ENCODE measurements at regions not wholly inside any gene's neighbourhood (a gene's known extent, or its start where the extent isn't known, plus 50 kb on each side); places are given as distances from the start of the nearest gene placed in this dataset.

DNA sequence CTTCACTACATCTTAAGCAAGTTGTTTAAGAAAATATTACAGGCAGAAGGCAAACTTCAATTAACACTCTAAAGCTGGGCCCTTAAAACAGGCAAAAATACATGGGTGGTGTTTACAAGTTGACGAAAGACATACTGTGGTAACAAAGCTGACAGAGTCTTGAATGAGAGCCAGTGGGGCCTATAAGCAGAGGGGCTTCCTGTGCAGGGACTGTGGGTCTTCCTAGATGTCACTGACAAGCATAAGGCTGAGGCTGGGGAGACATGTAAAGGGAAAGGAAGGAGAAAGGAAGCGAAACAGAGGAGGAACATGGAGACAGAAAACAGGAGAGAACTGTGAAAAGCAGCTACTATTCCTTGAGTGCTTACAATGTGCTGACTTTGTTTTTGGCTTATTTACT lies 308.0 kb upstream of the RPS23 start:
- ATAC-seq: no peak
- Histone ChIP-seq H3K36me3 (ENCODE audit: control insufficient read depth, insufficient read depth, low read length) (no peaks in the 10 kb centered on the region), H3K9ac (ENCODE audit: insufficient read depth in 1 of 2, low read depth in 2 of 2, low read length in 2 of 2) (no peak overlapping the region), H3K4me1 (replicated peaks in 1 of 2; ENCODE audit: control insufficient read depth in 2 of 2, insufficient read depth in 2 of 2, low read length in 2 of 2) (no peaks in the 10 kb centered on the region), H3K9me3 (replicated peaks; ENCODE audit: control insufficient read depth, insufficient read depth, low read depth, low read length) (no peaks in the 10 kb centered on the region), H4K20me1 (replicated peaks; ENCODE audit: control insufficient read depth, insufficient read depth, low read length) (no peaks in the 10 kb centered on the region), H3K27ac (ENCODE audit: extremely low read depth, low read depth, low read length) (no peak overlapping the region), H3K9me1 (ENCODE audit: control insufficient read depth, insufficient read depth, low read length) (no peaks in the 10 kb centered on the region), H3K4me3 (no peak overlapping the region), H3K27me3 (ENCODE audit: control insufficient read depth in 2 of 2, insufficient read depth in 2 of 2, low read length in 2 of 2) (no peaks in the 10 kb centered on the region), H3K4me2 (ENCODE audit: insufficient read depth, low read length) (no peak overlapping the region), H3K79me2 (ENCODE audit: control insufficient read depth, insufficient read depth, low read length) (no peaks in the 10 kb centered on the region), H2AFZ (ENCODE audit: low read depth, low read length) (peak overlapping the region; percentile 1; the same call in 1 of the 2 replicates)
- DNase-seq (ENCODE audit: extremely low read depth in 1 of 4, low spot score in 3 of 4): no peak
- TF ChIP-seq, protein P1, sequence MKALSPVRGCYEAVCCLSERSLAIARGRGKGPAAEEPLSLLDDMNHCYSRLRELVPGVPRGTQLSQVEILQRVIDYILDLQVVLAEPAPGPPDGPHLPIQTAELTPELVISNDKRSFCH (CRISPR knock-in tag; IDR thresholded peaks at IDR 0.05): no peak
- TF ChIP-seq, protein P1 (tag; IDR thresholded peaks at IDR 0.05): no peak
- TF ChIP-seq ZNF184 (CRISPR knock-in tag; IDR thresholded peaks at IDR 0.05): no peak
- TF ChIP-seq PPARD (CRISPR knock-in tag; IDR thresholded peaks at IDR 0.05): no peak
- TF ChIP-seq ZNF197 (CRISPR knock-in tag; IDR thresholded peaks at IDR 0.05; ENCODE audit: low read depth): no peak
- TF ChIP-seq, protein P2, sequence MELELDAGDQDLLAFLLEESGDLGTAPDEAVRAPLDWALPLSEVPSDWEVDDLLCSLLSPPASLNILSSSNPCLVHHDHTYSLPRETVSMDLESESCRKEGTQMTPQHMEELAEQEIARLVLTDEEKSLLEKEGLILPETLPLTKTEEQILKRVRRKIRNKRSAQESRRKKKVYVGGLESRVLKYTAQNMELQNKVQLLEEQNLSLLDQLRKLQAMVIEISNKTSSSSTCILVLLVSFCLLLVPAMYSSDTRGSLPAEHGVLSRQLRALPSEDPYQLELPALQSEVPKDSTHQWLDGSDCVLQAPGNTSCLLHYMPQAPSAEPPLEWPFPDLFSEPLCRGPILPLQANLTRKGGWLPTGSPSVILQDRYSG (tag; conservative IDR thresholded peaks at IDR 0.05; ENCODE audit: low read depth): no peak
- no peak for TF ChIP-seq ASH1L (IDR thresholded peaks at IDR 0.05; ENCODE audit: borderline replicate concordance, low read depth, partially characterized antibody)
- no peak for TF ChIP-seq NFATC3 (IDR thresholded peaks at IDR 0.05)
- TF ChIP-seq, protein P3, sequence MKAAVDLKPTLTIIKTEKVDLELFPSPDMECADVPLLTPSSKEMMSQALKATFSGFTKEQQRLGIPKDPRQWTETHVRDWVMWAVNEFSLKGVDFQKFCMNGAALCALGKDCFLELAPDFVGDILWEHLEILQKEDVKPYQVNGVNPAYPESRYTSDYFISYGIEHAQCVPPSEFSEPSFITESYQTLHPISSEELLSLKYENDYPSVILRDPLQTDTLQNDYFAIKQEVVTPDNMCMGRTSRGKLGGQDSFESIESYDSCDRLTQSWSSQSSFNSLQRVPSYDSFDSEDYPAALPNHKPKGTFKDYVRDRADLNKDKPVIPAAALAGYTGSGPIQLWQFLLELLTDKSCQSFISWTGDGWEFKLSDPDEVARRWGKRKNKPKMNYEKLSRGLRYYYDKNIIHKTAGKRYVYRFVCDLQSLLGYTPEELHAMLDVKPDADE (conservative IDR thresholded peaks at IDR 0.05; ENCODE audit: control insufficient read depth, low read depth, low read length): no peak
- TF ChIP-seq HMG20B (CRISPR knock-in tag; IDR thresholded peaks at IDR 0.05): no peak
- TF ChIP-seq, protein P4, sequence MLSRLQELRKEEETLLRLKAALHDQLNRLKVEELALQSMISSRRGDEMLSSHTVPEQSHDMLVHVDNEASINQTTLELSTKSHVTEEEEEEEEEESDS (CRISPR knock-in tag; IDR thresholded peaks at IDR 0.05): no peak
- TF ChIP-seq, protein P5, sequence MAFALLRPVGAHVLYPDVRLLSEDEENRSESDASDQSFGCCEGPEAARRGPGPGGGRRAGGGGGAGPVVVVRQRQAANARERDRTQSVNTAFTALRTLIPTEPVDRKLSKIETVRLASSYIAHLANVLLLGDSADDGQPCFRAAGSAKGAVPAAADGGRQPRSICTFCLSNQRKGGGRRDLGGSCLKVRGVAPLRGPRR (CRISPR knock-in tag; IDR thresholded peaks at IDR 0.05): no peak
- no peak for TF ChIP-seq RBM17 (IDR thresholded peaks at IDR 0.05; ENCODE audit: borderline replicate concordance, low read depth, low read length)
- TF ChIP-seq NEUROD1 (IDR thresholded peaks at IDR 0.05; ENCODE audit: borderline replicate concordance, low read depth, low read length, partially characterized antibody): no peak
- no peak for TF ChIP-seq ZNF584 (CRISPR knock-in tag; IDR thresholded peaks at IDR 0.05; ENCODE audit: low read depth)
- TF ChIP-seq ZNF696 (CRISPR knock-in tag; conservative IDR thresholded peaks at IDR 0.05): no peak
- no TSS peak for BruUV-seq (replicated peaks)
- FAIRE-seq: no peak
- CTCF ChIA-PET (ENCODE audit: low intra/inter-chr PET ratio): no interaction called here
- POLR2A ChIA-PET: interaction anchor here (1.6 kb wide), 1 partner anchor 9 kb away, joined by 3 read pairs; no protein-coding TSS in a partner anchor
- in situ Hi-C loops (cut with MboI) (no loop called here), intact Hi-C loops (cut with micrococcal nuclease) (no loop called here)
- WGBS (ENCODE audit: insufficient coverage, low coverage, missing lambda C conversion rate): 6% methylated on average over 2 of the region's 2 CpGs
